Dedifferentiated amniotic fluid mesenchymal stem cell (primary cell): ENCODE measurements at regions not wholly inside any gene's neighbourhood (a gene's known extent, or its start where the extent isn't known, plus 50 kb on each side); places are given as distances from the start of the nearest gene placed in this dataset.

Experiments used
- DNase-seq: peaks from one replicate; pipeline ENCODE4 v3.0.0-alpha.2; 2016; ENCODE audit errors: extremely low spot score

- no peak for DNase-seq
Observed at GRCh38 chr1:229822026-229822425, 196.0 kb downstream of the URB2 start.

DNA sequence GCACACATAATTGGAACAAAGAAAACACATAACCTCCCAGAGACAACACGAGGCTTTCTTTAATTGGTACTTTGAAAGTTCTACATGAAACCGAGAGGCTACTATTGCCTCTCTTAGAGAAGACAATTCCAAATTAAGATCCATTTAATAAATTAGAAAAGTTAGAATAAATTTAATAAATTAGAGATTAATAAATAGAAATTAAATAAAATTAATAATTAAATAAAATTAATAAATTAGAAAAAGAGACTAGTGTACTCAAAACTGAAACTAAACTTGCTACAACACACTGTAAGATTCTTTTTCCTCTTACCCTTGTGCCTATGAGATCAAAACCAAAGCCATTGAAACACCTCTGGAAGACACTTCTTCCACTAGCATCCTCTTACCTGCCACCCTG is 199.0 kb downstream of the URB2 start:
- no peak for DNase-seq

DNA sequence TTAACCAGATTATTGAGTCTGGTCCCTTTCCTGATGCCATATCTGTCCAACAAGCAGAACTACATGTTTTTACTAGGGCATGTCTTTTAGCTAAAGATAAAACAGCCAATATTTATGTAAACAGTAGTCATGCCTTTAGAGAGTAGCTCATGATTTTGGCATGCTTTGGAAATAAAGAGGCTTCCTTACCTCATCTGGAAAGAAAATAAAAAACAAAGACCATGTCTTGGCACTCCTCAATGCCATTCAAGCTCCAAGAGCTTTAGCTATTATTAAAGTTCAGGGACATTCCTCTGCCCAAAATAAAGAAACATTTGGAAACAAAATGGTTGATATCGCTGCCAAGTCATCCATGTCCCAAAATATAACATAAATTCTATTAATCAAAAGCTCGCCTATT is 202.4 kb downstream of the URB2 start:
- no peak for DNase-seq

- no peak for DNase-seq
Observed at GRCh38 chr1:229832695-229833094, 206.6 kb downstream of the URB2 start.

DNA sequence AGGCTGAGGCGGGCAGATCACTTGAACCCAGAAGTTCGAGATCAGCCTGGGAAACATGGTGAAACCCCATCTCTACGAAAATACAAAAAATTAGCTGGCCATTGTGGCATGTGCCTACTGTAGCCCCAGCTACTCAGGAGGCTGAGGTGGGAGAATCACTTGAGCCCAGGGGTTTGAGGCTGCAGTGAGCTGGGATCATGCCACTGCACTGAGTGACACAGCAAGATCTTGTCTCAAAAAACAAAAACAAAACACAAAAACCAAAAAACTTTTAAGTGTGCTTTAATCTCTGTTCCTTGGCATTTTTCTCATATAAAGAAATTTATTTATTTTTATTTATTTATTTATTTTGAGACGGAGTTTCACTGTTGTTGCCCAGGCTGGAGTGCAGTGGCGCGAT is 208.2 kb downstream of the URB2 start:
- no peak for DNase-seq

DNA sequence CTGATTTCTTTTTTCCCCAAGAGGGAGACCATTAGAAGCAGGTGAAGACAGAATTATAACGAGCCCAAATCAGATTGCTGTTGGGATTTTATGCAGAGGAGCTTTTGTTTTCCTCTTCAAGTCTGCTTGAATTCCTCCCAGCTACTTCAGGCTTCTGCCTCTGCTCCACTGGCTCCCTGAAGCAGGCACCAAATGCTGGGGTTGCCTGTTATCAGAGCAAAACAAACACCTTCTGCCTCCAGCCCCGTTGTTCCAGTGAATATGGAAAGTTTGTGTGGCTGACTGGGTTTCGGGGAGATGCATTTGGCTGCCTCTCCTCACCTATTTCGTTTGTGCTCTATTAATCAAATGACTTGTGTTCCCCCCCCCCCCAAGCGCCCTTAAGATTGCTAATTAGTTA is 209.2 kb downstream of the URB2 start:
- no peak for DNase-seq

DNA sequence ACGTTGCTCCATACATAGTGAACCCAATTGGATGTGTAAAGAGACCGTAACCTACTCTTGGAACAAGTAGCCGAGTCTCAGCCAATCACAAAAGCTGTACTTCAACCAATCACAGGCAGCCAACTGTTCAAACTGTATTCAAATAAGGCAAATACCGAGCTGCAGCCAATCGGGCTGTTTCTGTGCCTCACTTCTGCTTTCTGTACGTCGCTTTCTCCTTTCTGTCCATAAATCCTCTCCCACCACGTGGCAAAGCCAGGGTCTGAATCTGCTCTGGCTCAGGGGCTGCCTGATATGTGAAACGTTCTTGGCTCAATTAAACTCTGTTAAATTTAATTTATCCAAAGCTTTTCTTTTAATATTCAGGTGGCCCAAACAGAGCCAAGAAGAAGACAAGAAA is 210.3 kb downstream of the URB2 start:
- no peak for DNase-seq

GRCh38 chr1:229838204-229838603 is 212.2 kb downstream of the URB2 start:
- no peak for DNase-seq

GRCh38 chr1:229839800-229840199 is 213.8 kb downstream of the URB2 start:
- DNase-seq: no peak

DNA sequence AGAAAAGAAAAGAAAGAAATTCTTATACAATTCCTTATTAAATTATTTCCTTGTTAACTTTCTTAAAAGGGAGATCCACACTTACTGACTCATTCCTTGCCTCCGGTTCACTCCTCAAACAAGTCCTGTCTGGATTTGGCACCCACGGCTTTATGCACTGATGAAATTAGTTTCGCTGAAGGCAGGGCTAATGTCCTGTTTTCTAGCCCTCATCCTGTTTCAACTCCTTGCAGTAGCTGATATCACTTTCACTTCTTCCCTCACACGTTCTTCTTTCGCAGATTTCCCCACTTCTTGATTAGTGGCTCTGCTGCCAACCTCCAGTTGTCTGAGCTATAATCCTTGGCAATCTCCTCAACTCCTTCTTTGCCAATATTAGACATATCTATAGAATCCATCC is 215.2 kb downstream of the URB2 start:
- no peak for DNase-seq

GRCh38 chr1:229842302-229843255 is 216.5 kb downstream of the URB2 start:
- no peak for DNase-seq

- DNase-seq: no peak
Observed at GRCh38 chr1:229843627-229844238, 217.7 kb downstream of the URB2 start.

DNA sequence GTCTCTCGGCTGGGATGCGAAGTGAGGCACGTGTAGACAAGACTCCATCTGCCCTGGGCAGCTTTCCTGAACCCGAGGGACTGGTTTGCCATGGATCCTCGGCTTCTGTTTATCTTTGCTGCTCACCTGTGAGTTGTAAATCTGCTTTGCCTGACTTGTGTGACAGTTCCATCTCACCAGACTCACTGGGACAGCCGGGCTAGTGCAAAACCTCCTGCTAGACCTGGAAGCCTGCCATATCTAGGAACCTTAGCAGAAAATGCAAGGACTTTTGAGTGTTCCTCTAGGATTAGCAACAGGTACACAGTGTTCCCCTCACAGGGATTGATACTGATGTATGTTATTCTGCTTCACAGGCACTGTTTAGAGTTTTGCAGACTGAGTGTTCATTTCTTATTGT is 218.6 kb downstream of the URB2 start:
- DNase-seq: no peak

DNA sequence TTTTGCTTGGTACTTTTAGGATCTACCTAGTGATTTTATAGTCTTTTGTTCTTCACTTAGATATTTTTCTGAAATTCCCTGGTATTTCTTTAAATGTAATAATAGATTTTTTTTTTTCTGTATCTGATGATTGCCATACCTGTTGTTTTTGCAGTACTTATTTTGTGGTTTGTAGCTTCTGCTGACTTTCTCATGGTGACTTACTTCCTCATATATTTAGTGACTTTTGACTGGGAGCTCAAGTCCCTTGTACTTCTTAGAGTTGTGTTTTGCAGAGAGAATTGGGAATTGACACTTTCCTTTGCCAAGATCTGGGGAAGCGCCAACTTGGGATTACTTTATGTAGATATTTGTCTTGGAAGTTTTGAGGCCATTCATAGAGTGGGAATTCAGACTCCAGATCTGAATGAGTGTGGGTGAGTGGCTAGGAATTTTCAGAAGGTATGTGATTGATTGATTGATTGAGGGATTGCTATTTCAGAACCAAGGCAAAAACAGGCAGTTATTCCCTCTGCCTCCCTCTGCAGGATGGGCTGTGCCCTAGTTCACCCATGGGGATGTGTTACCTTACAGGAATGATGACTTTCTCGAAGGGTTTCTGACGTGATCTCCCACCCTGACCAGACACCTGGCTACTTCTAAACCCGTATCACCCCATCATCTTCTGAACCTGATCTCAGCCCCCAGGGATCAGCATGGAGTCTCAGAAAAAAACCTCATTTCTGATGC is 219.5 kb downstream of the URB2 start:
- DNase-seq: no peak

DNA sequence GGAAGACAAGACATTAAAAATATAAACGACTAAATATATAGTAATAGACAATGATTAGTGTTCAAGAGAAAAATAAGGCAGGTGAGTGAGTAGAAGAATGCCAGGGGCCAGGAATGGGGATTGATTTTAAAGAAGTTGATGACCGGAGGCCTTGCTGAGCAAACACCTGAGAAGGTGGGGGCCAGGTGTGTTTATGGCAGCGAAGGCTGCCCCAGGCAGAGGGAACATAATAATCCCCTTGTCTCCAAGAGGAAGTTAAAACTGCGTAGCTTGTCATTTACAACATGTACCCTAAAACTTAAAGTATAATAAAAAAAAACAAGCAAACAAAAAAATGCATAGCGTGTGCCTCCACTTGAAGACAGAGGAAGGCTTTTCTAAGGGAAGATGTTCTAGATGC is 220.3 kb downstream of the URB2 start:
- DNase-seq: no peak

DNA sequence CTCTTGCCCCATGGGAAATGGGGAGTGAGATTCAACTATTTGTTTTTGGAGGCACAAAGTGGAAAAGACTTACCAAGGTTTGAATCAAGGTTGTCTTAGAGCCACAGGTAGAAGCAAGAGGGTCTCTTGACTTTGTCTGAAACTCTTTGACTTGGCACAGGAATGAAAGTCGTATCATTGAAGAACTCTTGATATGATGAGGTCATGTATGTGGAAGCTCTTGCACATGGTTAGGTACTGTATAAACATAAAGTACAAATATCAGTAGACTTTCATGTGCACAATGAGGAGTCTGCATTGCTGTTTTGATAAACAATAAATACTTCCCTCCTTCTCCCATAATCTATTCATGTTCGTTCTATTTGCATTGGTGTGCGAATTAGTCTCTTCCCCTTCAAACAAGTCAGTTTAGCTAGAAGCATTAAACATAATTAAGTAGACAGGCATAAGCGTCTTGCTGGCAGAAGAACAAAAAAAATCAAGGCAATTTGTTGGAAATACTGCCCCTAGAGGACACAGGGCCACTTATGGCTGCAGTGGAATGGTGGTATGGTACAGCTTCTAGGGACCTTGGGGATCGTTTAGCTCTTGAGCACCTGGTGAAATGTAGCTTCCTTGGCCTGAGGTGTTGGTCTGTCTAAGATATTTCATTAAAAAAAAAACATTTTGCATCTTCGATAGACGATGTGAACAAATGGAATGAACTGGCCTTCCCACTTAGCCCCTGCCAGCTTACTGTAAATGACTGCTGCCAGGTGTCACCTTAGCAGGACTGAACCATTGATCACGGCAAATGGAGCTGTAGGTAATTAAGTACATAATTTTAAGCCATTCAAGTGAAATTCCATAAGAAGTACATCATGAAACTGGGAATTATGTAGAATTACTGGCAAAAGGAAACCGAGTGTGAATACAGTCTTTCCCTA is 218.0 kb upstream of the GALNT2 start:
- no peak for DNase-seq

DNA sequence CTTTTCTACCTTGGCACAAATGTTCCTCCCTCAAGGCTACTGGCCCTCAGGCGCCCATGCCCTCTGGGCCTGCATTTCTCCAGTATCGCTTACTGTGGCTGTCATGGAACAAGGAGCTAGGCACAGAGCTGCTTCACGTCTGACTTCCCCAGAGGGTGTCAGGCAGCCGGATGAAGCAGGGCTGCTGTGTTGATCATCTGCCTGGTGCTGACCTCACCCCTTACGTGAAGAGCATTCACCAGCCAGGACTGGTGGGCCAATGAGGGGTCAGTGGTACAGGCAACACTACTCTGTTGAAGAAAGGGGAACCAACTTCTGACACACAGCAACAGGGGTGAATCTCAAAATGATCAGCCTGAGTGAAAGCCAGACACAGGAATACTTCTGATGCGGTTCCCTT is 215.5 kb upstream of the GALNT2 start:
- DNase-seq: no peak

DNA sequence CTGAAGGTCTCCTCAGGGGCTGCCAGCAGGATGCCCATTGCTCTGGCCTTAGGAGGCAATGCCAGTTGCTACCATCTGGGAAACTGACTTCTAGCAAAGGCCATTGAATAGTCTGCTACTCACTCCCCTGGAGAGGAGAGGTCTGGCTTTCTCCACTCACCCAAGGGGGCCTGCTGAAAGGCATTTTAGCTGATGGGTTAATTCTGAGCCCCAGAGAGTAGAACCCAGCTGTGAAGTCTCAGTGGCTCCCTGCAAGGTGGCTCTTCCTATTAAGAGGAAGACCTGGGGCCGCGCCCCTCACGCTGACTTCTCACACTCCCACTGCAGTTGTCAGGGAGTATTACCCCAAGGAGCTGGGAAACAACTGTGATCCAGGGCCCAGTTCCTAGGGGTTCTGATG is 213.3 kb upstream of the GALNT2 start:
- no peak for DNase-seq

DNA sequence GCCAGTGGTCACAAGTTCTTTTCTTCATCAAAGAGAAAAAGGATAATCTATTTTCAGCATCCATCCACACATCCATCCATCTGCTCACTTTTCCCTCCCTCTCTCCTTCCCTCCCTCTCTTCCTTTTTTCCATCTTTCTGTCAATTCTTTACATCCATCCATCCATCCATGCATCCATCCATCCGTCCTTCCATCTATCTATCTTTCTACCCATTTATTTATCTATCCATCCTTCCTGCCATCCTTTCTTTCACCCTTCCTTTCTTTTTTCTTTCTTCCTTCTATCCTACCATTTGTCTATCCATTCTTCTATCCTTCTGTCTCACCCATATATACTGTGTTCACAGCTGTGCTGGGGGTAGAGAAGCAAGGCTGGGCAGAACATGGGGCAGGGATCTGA is 212.4 kb upstream of the GALNT2 start:
- DNase-seq: no peak

DNA sequence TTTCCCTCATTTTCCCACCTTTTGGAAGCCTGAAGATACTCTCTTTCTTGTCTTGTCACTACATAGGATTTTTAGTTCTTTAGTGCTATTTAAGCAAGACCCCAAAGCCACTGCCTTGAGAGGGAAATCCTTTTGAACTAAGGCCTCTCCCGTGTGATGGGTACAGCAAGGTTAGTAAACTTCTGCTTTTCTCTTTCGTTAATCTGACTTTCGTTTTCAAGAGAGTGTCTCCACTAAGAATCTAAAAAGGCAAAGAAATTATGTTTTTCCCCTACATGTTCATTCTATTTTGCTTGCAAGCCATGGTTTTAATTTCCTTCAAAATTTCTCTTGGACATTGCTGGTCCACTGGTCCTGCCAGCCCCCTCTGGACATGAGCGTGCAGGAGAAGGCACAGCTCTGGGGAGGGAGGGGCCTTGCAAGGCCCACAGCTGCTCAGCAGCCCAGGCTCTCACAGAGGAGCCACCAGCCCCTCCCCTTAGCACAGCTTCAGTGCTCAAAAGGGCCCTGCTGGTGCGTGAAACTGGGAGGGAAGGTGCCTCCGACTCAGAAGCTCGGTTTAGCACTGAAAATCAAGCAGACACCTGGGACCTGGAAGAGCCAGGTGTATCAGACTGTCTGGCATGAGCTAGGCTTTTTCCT is 210.9 kb upstream of the GALNT2 start:
- DNase-seq: no peak

- DNase-seq: no peak
Observed at GRCh38 chr1:229857585-229857984, 209.5 kb upstream of the GALNT2 start.
